ENCODE measurements at regions not wholly inside any gene's neighbourhood (a gene's known extent, or its start where the extent isn't known, plus 50 kb on each side); places are given as distances from the start of the nearest gene placed in this dataset.

GRCh38 chr1:9179463-9180110, 50.7 kb upstream of the GPR157 start:
- no peak for DNase-seq (ENCODE audit: low read depth in 2 of 2)

- no peak for DNase-seq (ENCODE audit: low read depth in 2 of 2)
These were observed 51.4 kb upstream of the GPR157 start for GRCh38 chr1:9180111-9180819.

GRCh38 chr1:9181176-9181906, 52.4 kb upstream of the GPR157 start:
- peak; percentile 27 to 30 for DNase-seq (ENCODE audit: low read depth in 2 of 2)

- DNase-seq (ENCODE audit: low read depth in 2 of 2), result no peak
These were observed 52.4 kb upstream of the H6PD start for GRCh38 chr1:9181990-9182783.

- DNase-seq (ENCODE audit: low read depth in 2 of 2), result no peak
These were observed 51.8 kb upstream of the H6PD start for GRCh38 chr1:9182784-9183257.

- DNase-seq (ENCODE audit: low read depth in 2 of 2), result no peak
These were observed 51.1 kb upstream of the H6PD start for GRCh38 chr1:9183441-9183840.

GRCh38 chr1:9183898-9184297, 50.7 kb upstream of the H6PD start:
- DNase-seq (ENCODE audit: low read depth in 2 of 2), result no peak

GRCh38 chr1:9184749-9185148, 49.8 kb upstream of the H6PD start:
- no peak for DNase-seq (ENCODE audit: low read depth in 2 of 2)

Data from stimulated activated CD8-positive, alpha-beta memory T cell treated with anti-CD3 and anti-CD28 coated beads, Interleukin-15, amount 100 ng/mL, for 4 hours (primary cell).